ENCODE measurements at regions not wholly inside any gene's neighbourhood (a gene's known extent, or its start where the extent isn't known, plus 50 kb on each side); places are given as distances from the start of the nearest gene placed in this dataset.

- Histone ChIP-seq H3K9me3 (no peaks in the 10 kb centered on the region), H3K27ac (no peak overlapping the region), H3K4me1 (no peaks in the 10 kb centered on the region), H3K4me3 (no peak overlapping the region), H3K36me3 (no peaks in the 10 kb centered on the region), H3K9ac (ENCODE audit: low read depth in 2 of 2, low read length in 2 of 2) (no peak overlapping the region), H3K27me3 (no peaks in the 10 kb centered on the region)
- TF ChIP-seq CTCF (IDR thresholded peaks at IDR 0.05), result no peak
- no peak for DNase-seq
- intact Hi-C loops (cut with DNase I), result no loop called here
These were observed 57.1 kb upstream of the SAMSN1 start for GRCh38 chr21:14603202-14603601.

GRCh38 chr21:14602382-14602958 is 56.4 kb upstream of the SAMSN1 start:
- Histone ChIP-seq H3K27me3 (no peaks in the 10 kb centered on the region), H3K9me3 (no peaks in the 10 kb centered on the region), H3K4me1 (no peaks in the 10 kb centered on the region), H3K9ac (ENCODE audit: low read depth in 2 of 2, low read length in 2 of 2) (no peak overlapping the region), H3K4me3 (no peak overlapping the region), H3K36me3 (no peaks in the 10 kb centered on the region), H3K27ac (no peak overlapping the region)
- no peak for DNase-seq
- TF ChIP-seq CTCF (IDR thresholded peaks at IDR 0.05), result no peak
- intact Hi-C loops (cut with DNase I), result no loop called here

DNA sequence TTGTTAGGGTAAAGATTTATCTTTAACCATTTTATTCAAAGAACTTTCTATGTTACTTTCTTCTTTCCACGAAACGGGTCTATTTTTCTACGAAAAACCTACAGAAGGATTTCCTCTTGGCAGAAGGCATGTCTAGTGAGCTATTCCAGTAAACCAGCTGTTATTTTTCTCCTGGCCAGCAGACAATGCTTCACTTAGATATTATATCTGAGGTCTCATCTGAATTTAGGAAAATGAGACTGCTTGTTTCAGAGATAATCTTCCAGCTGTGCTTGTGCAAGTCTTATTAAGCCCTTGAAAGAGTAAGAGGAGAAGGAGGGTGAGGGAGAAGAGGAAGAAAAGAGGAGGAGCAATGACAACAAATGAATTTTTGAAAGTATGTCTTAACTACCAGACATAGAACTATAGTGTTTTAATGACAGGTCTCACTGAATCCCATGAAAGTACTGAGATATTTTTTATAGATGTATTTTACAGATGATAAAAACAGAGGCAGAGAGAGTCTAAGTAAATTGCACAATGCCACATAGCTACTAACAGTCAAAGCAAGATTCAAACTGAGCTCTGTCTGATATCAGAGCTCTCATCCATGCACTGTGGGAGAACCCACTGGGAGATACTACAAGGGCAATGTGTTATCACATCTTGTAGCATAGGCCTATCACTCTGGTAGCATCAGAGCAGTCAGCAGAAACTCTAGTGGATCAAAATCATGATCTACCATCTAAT is 54.6 kb upstream of the SAMSN1 start:
- Histone ChIP-seq H3K27ac (no peak overlapping the region), H3K9me3 (no peaks in the 10 kb centered on the region), H3K9ac (ENCODE audit: low read depth in 2 of 2, low read length in 2 of 2) (no peak overlapping the region), H3K27me3 (no peaks in the 10 kb centered on the region), H3K36me3 (no peaks in the 10 kb centered on the region), H3K4me3 (no peak overlapping the region), H3K4me1 (no peaks in the 10 kb centered on the region)
- no peak for TF ChIP-seq CTCF (IDR thresholded peaks at IDR 0.05)
- no peak for DNase-seq
- intact Hi-C loops (cut with DNase I), result no loop called here

- Histone ChIP-seq H3K27me3 (no peaks in the 10 kb centered on the region), H3K9ac (ENCODE audit: low read depth in 2 of 2, low read length in 2 of 2) (no peak overlapping the region), H3K9me3 (no peaks in the 10 kb centered on the region), H3K4me3 (no peak overlapping the region), H3K36me3 (no peaks in the 10 kb centered on the region), H3K4me1 (no peaks in the 10 kb centered on the region), H3K27ac (no peak overlapping the region)
- no peak for DNase-seq
- no peak for TF ChIP-seq CTCF (IDR thresholded peaks at IDR 0.05)
- intact Hi-C loops (cut with DNase I), result no loop called here
These were observed 52.0 kb upstream of the SAMSN1 start for GRCh38 chr21:14598065-14598464.

All from colonic mucosa (tissue), 4 donors.